HG03565 (cell line): ENCODE measurements at regions not wholly inside any gene's neighbourhood (a gene's known extent, or its start where the extent isn't known, plus 50 kb on each side); places are given as distances from the start of the nearest gene placed in this dataset.
A peak's percentile ranks its signal among the peaks of the same experiment; 100 is the strongest.
"Not testable (repeated sequence)": the region's sequence is repeated elsewhere in the genome, so short reads cannot be mapped to it uniquely, and the experiment has no call there.

Experiments
- ATAC-seq: cut with Tn5 transposase; IDR thresholded peaks from one replicate; pipeline ENCODE4 v1.9.1; 2021; ENCODE audit warnings: mild to moderate bottlenecking, moderate library complexity; ENCODE audit not compliant: unreplicated experiment

GRCh38 chr21:24628536-24628935 lies 978.7 kb downstream of the MRPL39 start:
- ATAC-seq: no peak

- ATAC-seq: no peak
Measured at GRCh38 chr21:24628046-24628445, 979.2 kb downstream of the MRPL39 start.

DNA sequence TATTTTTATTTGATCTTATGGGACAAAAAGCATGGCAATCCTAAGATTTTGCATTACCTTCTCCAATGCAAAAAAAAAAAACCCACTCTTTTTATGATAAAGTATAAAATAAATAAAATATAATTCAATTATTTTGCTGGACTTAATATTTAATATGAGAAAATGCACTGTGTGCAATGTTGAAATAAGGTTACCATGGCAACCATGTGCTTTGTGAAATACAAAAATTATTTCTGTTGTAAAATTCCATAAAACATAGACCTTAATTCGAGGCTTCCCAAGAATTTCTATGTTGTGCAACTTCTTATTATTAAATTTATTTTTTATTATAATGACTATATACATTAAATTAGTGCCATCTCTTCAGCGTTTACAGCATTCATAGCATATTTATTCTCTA lies 989.5 kb downstream of the MRPL39 start:
- ATAC-seq: no peak

- ATAC-seq: no peak
Measured at GRCh38 chr21:24594082-24594481, 1013.2 kb downstream of the MRPL39 start.

GRCh38 chr21:24590261-24590660 lies 1017.0 kb downstream of the MRPL39 start:
- no peak for ATAC-seq

DNA sequence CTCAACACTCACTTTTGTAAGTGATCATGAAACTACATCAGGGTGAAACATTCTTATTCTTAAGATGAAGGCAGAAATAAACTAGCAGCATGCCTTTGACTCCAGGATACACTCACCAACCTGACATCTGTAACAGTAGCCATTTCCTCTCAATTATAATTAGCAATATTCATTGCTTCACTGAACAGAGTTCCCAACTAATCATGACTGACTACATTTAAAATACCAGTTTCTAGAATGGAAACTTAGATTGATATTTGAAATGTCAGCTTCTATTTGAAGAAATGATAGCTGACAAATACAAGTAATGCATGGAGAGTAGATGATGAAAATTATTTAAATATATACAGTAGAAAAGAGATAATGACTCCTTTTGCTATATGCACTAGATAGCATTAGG lies 1023.8 kb downstream of the MRPL39 start:
- no peak for ATAC-seq

GRCh38 chr21:24577301-24577700 lies 1030.0 kb downstream of the MRPL39 start:
- no peak for ATAC-seq

DNA sequence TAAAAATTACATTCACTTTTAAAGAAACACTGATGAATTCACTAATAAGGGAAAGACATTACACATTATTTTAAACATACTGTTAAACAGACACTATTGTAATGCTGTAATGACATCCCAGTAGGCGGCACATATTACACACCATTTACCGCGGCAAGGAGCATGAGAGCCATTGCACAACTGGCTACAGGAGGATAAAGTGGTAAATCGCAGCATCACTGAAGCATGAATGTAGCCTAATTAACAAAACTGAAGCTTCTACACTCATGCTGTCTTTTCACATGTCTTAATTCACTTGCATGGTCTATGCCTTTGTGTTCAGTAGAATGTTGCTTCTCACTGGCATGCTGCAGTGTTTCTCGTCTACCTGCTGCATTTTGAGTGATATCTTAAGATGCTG lies 1046.0 kb downstream of the MRPL39 start:
- no peak for ATAC-seq

DNA sequence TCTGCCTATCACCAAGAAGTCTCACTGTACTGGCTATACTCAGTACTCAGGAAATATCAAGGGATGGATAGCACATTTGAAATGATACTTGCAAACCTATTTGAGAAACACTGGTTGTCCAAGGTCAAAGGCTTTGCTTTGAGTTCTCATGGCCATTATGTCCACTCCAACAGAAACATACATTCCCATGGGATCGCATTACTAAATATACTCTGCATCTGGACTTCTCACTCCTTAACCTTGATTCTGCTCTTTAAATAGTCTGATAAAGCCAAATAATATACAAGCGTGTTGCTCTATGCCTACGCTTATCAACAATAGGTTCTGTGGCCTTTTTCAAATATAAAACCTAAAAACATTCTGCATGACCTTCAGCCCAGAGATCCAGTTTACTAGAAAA lies 1054.8 kb downstream of the MRPL39 start:
- ATAC-seq: no peak

GRCh38 chr21:24545807-24546361 lies 1061.4 kb downstream of the MRPL39 start:
- no peak for ATAC-seq

DNA sequence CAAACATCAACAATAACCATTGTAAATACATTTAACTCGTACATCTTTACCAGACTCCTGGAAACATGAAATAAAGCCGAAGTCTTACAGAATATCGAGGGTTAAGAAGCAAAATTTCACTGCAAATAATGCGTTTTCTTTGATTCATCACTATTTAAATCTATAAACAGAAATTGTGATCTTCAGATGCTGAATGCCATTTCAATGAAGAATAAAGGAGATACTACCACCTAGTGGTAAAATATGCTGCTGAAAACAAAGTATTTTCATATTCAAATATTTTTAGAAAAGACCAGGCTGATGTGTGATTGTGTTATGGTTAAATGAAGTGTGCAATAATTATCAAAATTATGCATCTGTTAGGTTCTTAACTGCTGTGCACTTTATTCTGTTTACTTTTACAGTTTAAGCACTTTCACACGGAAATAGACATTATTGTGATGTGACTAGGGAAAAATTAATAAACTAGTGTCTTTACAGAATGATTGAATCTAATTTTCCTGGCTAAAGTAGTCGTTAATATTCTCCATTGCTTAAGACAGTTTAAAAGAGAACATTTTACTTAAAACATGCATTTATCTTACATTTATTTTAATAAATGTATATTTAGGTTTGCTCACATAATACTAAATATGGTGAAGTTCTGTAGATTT lies 1093.1 kb downstream of the MRPL39 start:
- ATAC-seq: no peak

DNA sequence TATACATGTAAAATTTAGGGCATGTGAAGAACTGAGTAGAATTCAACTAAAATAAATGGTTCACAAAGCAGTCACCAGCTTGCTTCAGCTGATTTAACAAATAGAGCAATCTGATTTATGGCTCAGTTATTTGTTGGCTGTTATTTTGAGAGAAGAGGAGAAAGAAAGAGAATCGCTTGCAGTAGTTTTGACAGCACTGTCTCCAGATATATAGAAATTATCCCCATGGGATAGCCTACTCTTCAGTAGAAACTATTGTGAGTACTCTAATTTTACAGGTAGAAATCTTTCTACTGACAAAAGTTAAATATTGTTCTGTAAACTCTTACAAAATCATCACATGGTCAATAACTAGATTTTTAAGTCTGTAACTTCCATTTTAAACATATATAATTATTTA lies 1098.2 kb downstream of the MRPL39 start:
- no peak for ATAC-seq

- ATAC-seq: no peak
Measured at GRCh38 chr21:24486973-24487372, 1120.3 kb downstream of the MRPL39 start.

DNA sequence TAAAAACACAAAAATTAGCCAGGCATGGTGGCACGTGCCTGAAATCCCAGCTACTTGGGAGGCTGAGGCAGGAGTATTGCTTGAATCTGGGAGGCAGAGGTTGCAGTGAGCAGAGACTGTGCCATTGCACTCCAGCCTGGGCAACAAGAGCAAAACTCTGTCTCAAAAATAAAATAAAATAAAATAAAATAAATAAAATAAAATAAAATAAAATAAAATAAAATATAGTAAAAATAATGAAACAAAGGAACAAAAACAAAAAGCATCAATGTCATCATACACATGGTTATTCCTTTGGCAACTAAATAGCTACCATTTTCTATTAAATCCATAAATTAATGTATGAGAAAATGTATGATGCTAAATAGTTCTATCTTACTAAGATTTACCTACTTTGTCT lies 1123.9 kb downstream of the MRPL39 start:
- ATAC-seq: not testable (repeated sequence)

- no peak for ATAC-seq
Measured at GRCh38 chr21:24470852-24471251, 1136.4 kb downstream of the MRPL39 start.

- ATAC-seq: no peak
Measured at GRCh38 chr21:24456358-24456757, 1150.9 kb downstream of the MRPL39 start.

- ATAC-seq: no peak
Measured at GRCh38 chr21:24450119-24450518, 1157.2 kb downstream of the MRPL39 start.

GRCh38 chr21:24445517-24445916 lies 1161.8 kb downstream of the MRPL39 start:
- ATAC-seq: no peak

DNA sequence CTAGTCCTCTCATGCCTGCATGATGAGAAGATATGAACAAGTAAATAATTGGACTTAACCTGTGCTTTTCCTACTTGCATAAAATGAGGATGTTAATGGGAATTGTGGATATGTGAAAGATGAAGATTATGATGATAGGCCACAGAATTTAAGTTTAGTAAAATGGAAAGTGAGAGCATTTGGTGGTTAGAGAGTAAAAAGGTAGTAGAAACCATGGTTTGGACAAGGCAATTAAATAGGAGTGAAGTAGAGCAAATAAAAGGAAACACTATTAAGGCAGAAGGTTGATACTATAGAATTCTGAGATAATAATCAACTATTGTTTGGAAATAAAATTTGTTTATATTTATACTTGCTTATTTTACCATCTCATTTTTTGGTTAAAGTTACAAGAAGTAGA lies 1162.5 kb downstream of the MRPL39 start:
- no peak for ATAC-seq

DNA sequence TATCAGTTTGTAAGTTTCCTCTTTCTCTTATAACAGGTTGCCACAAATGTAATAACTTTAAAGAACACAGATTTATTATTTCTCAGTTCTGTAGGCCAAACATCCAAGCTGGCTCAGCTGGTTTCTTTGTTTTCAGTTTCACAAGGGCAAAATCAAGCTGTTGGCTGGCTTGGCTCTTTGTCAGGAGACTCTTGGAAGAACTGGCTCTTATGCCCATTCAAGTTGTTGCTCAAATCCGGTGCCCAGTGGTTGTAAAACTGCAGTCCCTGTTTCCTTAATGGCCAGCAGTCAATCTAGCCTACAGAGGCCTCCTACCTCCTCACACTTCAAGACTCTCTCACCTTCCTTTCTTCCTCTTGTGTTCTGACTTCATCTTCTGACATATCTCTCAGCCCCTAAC lies 1171.0 kb downstream of the MRPL39 start:
- no peak for ATAC-seq

DNA sequence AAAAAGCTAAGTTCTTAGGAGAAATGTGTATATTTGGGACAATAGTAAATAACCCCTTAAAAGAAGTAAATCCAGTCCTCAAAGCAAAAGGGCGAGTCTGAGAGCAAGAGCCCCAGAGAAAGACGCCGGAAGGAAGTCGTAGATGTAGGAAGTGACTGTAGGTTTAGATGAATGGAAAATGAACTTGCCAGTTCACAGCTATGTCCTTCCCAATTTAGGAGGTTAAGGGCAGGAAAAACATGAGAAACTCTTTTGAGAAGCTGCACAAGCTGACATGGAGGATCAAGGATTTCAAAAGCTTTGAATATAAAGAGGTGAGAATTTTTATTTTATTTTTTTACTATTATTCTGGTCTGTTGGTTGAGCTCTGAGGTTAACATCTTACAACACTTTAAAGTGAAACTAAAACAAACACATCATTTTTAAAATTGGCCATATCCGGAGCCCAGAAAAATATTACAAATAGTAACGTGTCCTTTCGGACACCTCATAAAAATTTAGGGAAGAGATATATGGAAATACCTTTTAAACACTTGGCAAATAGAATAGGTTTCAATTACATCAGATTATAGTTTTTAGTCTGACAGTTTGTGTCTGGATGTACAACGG lies 1178.6 kb downstream of the MRPL39 start:
- ATAC-seq: peak; percentile 78

- no peak for ATAC-seq
Measured at GRCh38 chr21:24424776-24425175, 1182.5 kb downstream of the MRPL39 start.

DNA sequence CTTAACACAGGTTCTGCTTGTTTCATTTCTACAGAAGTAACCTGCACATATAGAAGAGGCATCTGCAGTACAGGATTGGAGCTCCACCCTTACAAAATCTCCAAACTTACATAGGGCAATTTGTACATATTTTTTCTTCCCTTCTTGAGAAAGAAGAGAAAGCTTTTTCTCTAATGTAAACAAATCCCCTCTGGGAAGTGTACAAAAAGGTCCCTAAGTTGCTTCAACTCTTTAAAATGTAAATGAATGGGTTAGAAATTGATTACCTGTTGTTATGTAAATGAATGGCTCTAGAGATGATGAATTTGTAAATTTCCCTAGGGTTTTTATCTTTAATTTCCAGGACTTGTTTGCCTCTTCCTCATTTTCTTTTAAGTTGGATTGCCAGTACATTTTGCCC lies 1183.7 kb downstream of the MRPL39 start:
- ATAC-seq: no peak
